ENCODE measurements at regions not wholly inside any gene's neighbourhood (a gene's known extent, or its start where the extent isn't known, plus 50 kb on each side); places are given as distances from the start of the nearest gene placed in this dataset.

GRCh38 chr6:143586557-143586956 lies 75.0 kb upstream of the FUCA2 start:
- no TSS peak for BruUV-seq (replicated peaks)
- DNase-seq (ENCODE audit: low read depth, low spot score) (no peak), FAIRE-seq (no peak)
- POLR2A ChIA-PET: interaction anchor here (0.6 kb wide), 1 partner anchor 92 kb away, joined by 3 read pairs; no protein-coding TSS in a partner anchor
- Histone ChIP-seq H3K27ac (ENCODE audit: insufficient read depth, low read depth, low read length) (no peak overlapping the region), H3K9me1 (replicated peaks; ENCODE audit: control insufficient read depth, extremely low read depth, insufficient read depth, low read length) (no peaks in the 10 kb centered on the region), H3K9ac (replicated peaks; ENCODE audit: extremely low read depth, insufficient read depth, low read length) (no peak overlapping the region), H3K79me2 (ENCODE audit: control insufficient read depth, insufficient read depth, low read length) (no peaks in the 10 kb centered on the region), H3K36me3 (ENCODE audit: control insufficient read depth in 2 of 2, extremely low read depth in 1 of 2, insufficient read depth in 2 of 2, low read length in 2 of 2) (no peaks in the 10 kb centered on the region), H3K4me3 (replicated peaks in 1 of 3; ENCODE audit: insufficient read depth in 1 of 3, low read depth in 1 of 3, low read length in 3 of 3) (no peak overlapping the region), H3K4me1 (ENCODE audit: control insufficient read depth, extremely low read depth, insufficient read depth, low read length) (no peaks in the 10 kb centered on the region), H4K20me1 (replicated peaks; ENCODE audit: control insufficient read depth, extremely low read depth, insufficient read depth, low read length) (no peaks in the 10 kb centered on the region), H3K9me3 (replicated peaks; ENCODE audit: control insufficient read depth, insufficient read depth, low read length) (no peaks in the 10 kb centered on the region), H2AFZ (ENCODE audit: low read depth, low read length) (no peak overlapping the region), H3K27me3 (ENCODE audit: control insufficient read depth in 2 of 2, insufficient read depth in 2 of 2, low read length in 2 of 2) (no peaks in the 10 kb centered on the region), H3K4me2 (ENCODE audit: insufficient read depth, low read length) (no peak overlapping the region)
- intact Hi-C loops (cut with micrococcal nuclease) (no loop called here), dilution Hi-C loops (cut with MboI; ENCODE audit: extremely low pct_ligation_motif_present, low sequenced_read_pairs) (no loop called here)
- TF ChIP-seq POLR2AphosphoS5 (IDR thresholded peaks at IDR 0.05; ENCODE audit: insufficient read depth, low read depth, low read length): no peak
- TF ChIP-seq POLR2A (IDR thresholded peaks at IDR 0.05; ENCODE audit: low read depth, low read length): no peak
- no peak for TF ChIP-seq CTCF (IDR thresholded peaks at IDR 0.05; ENCODE audit: extremely low read depth in 1 of 2, insufficient read depth in 1 of 2, low read depth in 1 of 2, low read length in 2 of 2)
- TF ChIP-seq FOS (IDR thresholded peaks at IDR 0.05; ENCODE audit: borderline replicate concordance, insufficient read depth, low read length): no peak
- no peak for TF ChIP-seq EZH2 (IDR thresholded peaks at IDR 0.05; ENCODE audit: borderline replicate concordance, low read depth, low read length, severe bottlenecking)
- no peak for TF ChIP-seq MAX (IDR thresholded peaks at IDR 0.05; ENCODE audit: insufficient read depth, insufficient read length)
- no peak for TF ChIP-seq MYC (IDR thresholded peaks at IDR 0.05; ENCODE audit: low read depth, low read length)
- no peak for TF ChIP-seq JUN (IDR thresholded peaks at IDR 0.05; ENCODE audit: borderline replicate concordance, insufficient read depth, insufficient read length, low read depth)
- TF ChIP-seq GATA2 (IDR thresholded peaks at IDR 0.05; ENCODE audit: insufficient read depth, insufficient read length, low read depth, low read length): no peak
- CTCF ChIA-PET: no interaction called here

Measured in endothelial cell of umbilical vein (primary cell).